GM19397 (cell line): ENCODE measurements at regions not wholly inside any gene's neighbourhood (a gene's known extent, or its start where the extent isn't known, plus 50 kb on each side); places are given as distances from the start of the nearest gene placed in this dataset.
A peak's percentile ranks its signal among the peaks of the same experiment; 100 is the strongest.

Experiments used
- ATAC-seq: cut with Tn5 transposase; IDR thresholded peaks from one replicate; pipeline ENCODE4 v1.9.1; 2021; ENCODE audit warnings: mild to moderate bottlenecking, moderate library complexity; ENCODE audit not compliant: unreplicated experiment

DNA sequence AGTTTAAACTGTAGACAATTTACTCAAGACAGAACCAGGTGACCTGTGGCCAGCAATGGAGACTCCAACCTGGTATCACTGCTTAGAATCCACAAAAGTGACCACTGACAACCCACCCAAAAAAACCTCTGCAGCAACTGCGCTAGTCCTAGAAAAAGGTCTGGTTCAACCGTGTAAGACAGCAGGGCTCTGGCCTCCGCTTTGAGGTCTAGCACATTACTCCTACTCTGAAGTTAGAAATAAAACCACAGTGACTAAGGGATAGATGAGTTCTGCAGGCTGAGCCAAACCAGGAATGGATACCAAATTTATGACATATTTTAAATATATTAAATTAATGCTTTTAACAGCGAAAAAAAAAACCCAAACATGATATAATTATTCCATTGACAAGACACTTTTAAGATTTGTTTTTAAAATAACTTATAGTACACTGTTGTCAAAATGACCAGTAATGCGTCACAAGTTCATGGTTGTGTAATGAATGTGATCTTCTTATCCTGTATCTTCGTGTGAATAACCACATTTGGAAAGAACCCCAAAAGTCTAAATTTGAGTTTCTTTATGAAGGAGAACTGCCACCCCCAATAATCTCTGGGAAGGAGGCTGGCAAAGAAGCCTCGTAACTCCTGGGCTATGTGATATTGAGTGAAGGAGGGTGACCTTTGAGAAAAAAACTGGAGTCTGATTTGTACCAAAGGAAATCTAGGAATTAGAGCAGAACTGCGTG, 101.9 kb upstream of the SLC44A1 start:
- ATAC-seq, result no peak

DNA sequence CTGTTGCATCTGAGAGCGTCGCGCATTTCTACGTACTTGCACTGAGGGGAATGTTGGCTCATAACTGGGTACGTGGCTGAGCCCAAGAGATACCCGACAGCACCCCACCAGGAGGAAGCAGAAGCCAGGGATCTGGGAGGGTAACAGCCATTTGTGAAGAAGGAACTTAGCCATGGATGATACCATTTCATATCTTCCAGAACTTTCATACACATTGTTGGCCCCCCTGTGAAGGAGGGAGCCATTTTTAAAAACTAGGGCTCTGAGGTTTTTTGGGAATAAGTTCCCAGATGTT, 101.4 kb upstream of the SLC44A1 start:
- ATAC-seq, result no peak

DNA sequence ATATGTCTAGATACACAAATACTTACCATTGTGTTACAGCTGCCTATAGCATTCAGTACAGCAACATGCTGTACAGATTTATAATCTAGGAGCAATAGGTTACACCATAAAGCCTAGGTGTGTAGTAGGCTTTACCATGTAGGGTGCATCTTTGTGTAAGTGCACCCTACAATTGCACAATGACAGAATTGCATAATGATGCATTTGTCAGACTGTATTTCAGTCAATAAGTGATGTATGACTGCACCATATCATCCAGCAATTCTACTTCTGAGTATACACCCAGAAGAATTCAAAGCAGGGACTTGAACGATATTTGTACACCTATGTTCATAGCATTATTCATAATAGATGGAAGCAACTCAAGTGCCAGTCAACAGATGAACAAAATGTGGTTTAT, 100.4 kb upstream of the SLC44A1 start:
- no peak for ATAC-seq

DNA sequence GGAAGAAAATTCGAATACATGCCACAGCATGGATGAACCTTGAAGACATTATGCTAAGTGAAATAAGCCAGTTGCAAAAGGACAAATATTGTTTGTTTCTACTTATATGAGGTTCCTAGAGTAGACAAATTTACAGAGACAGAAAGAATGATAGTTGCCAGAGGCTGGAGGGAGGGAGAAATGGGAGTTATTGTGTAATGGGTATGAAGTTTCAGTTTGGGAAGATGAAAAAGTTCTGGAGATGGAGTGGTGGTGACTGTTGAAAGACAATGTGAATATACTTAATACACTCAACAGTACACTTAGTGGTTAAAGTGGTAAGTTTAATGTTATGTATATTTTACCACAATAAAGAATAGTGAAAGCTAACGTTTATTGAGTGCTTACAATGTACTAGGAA, 99.6 kb upstream of the SLC44A1 start:
- no peak for ATAC-seq

DNA sequence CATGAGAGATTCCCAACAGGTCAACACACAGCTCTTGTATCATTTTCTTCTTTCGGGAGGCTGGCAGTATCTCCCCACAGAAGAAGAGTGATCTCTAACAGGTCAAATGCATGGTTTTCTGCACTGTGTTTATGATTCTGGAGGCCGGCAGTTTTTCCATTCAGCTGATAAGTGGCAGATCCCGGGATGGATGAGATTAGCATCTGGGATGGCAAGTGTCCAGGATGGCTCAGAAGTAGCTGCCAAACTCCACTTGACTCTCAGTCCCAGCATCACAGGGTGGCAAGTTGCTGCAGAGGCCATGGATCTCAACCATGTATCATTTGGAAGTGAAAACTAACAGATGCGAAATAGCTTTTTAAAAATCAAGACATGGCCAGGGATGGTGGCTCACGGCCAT, 97.8 kb upstream of the SLC44A1 start:
- ATAC-seq, result no peak

DNA sequence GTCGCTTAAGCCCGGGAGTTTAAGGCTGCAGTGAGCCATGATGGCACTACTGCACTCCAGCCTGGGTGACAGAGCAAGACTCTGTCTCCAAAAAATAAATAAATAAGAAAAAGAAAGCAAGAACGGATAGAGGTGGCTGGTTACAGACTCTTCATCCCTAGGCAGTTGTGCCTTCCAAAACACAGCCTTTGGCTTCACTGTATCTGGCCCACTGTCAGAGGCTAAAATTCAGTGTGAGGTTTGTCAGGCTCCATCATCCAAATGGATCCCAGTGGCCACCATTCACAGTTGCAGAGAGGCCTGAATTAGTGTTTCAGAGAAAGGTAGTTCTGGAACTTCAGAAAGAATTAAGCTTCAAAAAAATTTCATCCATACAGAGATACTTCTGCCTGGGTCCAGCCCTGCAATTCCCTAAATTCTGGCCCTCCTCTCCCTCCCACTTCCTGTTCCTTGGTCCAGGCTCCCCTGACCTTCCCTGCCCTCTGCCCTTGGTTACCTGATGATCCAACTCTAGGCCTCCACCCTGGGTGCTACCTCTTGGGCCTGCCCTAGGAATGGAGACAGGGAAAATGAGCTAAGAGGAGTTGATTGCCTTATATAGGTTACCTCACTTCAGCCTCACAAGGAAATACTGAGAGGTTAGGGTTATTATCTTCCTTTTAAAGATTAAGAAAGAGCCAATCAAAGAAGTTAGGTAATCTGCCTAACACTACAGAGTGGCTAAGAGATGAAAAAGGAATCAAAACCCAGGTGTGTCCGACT, 97.2 kb upstream of the SLC44A1 start:
- ATAC-seq, result no peak

DNA sequence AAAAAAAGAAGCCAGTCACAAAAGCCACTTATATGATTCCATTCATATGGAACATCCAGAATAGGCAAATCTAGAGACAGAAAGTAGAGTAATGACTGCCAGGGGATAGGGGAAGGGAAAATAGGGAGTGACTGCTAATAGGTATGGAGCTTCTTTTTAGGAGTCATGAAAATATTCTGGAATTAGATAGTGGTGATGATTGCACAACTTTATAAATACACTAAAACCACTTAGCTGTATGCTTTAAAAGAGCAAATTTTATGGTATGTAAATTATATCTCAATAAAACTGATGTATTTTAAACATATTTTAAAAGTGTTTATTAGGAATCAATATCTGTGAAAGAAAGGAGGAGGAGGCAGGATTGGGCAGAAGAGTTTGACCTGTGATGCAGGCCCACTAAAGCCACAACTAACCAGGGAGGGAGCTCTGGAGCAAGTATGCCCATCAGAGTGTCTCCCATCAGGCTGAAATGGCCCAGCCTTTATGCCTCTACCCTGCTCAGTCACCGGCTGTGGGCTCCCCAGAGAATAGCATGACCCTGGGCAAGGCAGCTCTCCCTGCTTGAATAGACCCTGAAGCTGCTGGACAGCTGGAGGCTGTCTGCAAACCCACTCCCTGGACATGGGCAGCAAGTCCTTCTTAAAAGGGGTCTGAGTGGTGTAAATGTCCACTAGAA, 96.0 kb upstream of the SLC44A1 start:
- ATAC-seq, result no peak

DNA sequence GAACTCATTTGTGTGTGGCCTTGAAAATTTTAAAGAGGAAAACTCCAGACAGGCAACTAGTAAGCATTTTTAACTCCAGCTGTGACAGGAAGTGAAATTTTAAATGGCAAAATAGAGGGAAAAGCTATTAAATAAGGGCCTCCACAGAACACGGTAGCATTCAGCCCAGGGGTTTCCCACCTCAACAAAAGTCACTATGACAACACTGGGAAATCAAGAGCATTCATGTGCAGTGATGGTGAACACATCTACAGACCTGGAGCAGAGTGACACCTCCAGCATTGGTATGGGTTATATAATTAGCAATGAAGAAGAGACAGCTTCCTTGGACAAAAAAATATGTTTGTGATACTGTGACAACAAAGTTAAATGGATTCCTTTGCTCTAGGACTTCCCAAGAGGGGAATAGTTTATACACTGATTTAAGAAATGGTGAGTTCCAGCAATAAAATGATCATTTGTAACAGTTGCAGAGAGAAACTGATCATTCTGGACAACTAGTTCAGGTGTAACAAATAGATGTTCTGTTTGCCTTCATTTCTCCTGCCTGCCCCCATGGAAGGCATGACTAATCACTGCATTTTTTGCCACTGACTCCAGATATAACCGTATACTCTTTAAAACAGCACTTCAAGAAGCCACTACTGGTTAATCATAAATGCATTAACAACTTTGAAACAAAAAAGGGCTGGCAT, 93.3 kb upstream of the SLC44A1 start:
- ATAC-seq, result peak; percentile 67

DNA sequence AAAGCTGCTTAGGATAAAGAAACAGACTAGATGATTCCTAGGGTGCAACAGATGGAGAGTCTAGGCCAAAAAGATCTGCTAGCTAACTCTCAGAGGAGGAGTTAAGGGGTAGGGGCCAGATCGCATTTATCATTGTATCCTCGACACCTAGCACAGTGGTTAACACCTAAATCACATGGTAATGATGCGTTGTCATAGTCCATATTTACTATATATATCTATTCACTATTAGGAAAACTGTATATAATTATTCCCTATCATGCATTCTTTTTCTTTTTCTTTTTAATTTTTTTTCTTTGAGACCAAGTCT, 92.8 kb upstream of the SLC44A1 start:
- ATAC-seq, result no peak

DNA sequence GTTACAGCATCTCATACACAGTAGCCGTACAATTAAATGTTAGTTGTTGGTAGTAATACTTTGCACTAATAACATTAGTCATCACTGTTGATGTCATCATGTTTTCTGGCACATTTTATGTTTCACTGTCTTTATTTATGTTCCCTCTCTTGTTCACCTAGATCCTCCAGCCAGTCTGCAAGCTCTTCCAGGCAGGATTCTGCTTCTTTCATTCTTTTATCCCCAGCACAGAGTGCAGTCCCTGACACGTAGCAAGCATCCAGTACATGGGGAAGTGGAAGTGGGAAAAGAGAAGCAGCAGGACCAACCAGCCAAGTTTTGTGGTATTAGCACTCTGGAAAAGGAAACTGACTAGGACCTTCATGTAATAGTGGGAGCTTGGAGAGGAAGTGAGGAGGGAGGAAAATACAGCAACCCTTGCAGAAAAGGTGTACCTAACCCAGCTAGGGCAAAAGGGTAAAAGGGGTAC, 89.7 kb upstream of the SLC44A1 start:
- ATAC-seq, result no peak

DNA sequence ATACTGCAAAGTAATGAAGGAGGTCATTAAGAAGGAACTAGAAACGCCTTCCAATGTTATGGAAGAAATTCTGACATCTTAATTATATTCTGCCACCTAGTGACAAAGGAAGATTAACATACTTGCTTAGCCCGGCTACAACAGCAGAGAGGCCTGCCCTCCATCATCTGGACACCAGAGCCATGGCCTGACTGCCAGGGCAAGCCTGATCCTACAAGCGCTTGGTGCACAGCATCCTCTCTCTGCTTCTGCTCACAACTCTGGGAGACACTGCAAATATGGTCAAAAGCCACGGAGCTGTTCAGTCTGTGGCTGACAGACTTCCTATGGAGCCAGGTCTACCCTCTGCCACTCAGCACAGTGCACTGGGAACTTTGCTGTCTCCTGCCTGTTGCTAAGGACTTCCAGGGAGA, 87.3 kb upstream of the SLC44A1 start:
- ATAC-seq, result peak; percentile 70

DNA sequence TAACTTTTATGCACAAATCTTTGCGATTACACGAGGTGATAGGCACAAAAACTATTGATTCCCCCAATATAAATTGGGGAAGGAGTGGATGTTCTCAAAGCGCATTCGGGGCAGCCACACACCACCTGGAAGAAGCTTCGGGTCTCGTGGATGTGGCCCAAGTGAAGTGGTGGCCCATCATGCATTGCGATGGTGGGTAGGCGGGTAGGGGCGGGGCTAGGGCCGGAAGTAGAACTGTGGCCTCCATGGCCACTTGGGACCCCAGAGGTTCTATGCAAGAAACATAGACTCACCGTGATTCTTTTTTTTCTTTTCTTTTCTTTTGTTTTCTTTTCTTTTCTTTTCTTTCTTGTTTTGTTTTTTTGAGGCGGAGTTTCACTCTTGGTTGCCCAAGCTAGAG, 86.4 kb upstream of the SLC44A1 start:
- no peak for ATAC-seq

DNA sequence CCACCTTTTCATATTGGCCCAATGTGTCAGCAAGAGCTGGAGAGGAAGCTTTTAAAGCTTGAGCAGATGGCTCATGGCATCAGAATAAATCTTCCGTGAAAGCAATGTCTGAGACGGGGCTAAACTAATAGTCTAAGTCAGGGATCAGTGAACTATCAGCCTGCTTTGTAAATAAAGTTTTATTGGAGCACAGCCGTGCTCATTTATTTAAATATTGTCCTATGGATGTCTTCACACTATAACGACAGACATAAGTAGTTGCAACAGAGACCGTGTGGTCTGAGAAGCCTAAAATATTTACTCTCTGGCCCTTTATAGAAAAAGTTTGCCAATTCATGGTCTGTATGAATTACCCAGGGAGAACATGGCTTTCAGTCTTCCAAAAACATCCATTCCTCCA, 85.6 kb upstream of the SLC44A1 start:
- no peak for ATAC-seq

DNA sequence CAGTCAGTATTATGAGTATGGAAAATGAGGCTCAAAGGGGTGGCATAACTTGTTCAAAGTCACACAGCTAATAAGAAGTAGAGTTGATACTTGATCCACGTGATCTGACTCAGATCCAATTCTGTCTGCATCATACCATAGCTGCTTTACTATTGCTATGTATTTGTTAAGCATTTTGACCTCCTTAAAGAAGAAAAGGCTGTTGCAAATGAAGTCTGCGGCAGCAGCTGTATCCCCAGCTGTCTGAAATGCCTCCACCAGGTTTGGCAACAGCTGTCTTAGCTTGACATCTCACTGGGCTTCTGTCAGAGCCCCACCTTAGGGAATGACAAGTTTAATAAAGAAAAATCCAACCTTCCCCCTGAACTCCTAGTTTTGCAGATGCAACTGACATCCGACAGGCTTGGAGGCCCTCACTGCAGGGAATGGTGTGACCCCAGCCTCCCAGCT, 75.6 kb upstream of the SLC44A1 start:
- no peak for ATAC-seq

DNA sequence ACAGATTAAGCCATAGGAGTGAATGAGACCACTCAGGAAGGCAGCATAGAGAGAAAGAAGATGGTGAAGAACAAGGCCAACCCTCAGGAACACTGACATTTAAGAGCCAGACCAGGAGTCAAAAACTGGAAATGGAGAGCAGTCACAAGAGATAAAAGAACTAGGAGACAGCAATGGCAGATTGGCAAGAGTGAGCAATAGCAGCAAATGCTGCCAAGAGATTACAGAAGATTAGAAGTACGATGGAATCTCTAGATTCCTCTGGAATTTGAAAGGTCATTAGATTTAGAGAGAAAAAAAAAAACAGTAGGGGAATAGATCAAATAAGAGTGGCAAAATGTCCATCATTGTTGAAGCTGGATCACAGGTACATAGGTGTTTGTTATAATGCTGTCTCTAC, 73.4 kb upstream of the SLC44A1 start:
- ATAC-seq, result no peak

DNA sequence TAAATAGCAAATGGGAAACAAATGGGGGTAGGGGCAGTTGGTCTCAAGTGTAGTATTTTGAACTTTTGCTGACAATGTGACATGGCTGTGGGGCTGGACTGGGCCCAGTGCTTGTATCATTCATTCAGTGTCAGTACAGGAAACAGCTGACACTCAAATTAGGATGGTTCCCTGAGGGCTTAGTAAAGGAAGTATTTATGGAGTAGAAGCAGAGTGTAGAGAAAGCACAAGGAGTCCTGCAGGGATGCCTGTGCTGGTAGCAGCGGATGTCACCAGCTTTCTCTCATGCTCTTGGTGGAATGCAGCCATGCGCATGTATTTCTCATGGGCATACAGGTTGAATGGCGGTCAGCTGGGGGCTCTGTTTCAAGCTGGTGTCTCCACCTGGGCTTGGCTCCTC, 72.9 kb upstream of the SLC44A1 start:
- no peak for ATAC-seq

DNA sequence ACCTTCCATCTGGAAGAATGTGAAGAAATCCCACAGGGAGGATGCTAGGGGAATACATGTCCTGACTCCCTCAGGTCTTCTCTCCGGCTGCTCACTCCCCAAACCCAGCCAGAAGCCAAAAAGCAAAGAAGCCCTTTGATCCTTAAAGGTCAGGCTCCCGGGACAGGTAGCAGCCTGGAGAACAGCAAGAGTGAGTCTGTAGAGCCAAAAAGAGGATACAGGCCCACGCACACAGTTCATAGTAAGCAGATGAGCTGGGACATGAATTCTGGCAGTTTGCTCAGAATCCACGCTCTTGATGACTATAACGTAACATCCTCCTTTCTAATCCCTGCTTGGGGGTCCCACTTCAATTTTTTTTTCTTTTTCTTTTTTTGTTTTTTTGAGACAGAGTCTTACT, 72.0 kb upstream of the SLC44A1 start:
- ATAC-seq, result no peak

DNA sequence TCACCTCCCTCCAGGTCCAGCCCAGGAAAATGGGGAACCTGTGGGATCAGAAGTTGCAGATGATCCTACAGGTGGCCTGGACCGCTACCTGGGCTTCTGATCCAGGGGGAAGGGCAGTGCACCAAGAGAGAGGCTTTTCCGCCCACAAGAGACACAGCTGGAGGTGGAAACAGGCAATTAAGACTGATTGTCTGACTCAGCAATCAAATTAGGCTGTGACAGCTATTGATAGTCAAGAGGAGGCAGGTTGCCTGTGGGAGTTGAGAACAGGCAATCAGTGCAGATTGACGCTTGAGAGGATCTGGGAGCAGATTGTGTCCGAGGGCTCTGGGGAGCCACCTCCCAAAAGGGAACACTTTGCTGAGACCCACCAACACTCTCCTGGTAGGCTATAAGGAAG, 71.1 kb upstream of the SLC44A1 start:
- ATAC-seq, result no peak

DNA sequence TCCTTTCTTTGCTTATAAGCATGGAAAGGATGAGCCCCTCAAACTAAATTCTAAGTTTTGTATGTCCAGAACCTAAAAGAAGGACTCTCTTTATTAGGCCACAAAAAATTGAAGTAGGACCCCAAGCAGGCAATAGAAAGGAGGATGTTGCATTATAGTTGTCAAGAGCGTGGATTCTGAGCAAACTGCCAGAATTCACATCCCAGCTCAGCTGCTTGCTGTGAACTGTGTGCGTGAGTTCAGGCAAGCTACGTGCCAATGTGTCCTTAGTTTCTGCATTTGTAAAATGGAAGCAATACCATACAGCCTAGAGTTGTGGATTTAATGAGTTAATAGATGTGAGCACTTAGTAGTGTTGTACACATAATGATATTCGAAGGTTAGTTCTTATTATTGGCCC, 70.6 kb upstream of the SLC44A1 start:
- ATAC-seq, result no peak

DNA sequence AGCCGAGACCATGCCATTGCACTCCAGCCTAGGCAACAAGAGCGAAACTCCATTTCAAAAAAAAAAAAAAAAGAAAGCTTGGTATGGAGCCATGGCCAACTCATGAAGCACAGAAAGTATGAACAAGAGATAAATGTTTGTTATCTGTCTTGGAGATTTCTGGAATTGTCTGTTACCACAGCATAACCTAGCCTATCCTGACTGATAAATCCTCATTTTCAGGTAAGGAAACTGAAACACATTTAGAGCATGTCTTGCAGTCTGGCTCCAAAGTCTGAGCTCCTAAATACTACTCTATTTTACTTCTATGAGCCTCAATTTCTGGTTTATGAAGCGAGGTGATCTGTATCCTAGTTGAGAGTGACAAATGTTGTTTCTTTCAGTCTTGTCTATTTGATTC, 68.3 kb upstream of the SLC44A1 start:
- ATAC-seq, result no peak

DNA sequence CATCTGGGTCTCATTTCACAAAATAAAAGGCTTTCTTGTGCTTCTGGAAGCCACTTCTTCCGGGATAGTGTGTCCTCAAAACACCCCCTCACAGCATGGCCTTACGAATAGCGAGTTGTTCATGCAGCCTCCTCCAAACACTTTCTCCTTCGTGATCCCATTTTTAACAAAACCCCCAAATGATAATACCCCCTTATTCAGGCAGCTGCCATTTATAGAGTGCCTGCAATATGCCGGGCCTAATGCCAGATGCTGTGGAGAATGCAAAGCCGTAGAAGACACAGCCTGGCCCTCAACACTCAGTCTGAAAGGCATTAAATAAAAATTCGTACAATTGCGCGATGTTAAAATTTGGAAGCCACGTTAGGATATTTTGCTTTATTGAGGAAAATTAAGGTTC, 66.4 kb upstream of the SLC44A1 start:
- ATAC-seq, result no peak

DNA sequence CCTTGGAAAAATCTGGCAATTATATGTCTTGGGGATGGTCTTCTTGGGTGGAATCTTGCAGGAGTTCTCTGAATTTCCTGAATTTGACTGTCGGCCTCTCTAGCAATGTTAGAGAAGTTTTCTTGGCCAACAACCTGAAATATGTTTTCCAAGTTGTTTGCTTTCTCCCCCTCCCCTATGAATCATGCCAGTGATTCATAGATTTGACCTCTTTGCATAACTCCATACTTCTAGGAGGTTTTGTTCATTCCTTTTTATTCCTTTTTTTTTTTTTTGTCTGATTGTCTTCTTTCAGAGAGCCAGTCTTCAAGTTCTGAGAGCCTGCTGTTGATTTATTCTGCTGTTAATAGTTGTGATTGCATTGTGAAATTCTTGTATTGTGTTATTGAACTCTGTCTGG, 56.7 kb upstream of the SLC44A1 start:
- ATAC-seq, result no peak
